ENCODE measurements at regions not wholly inside any gene's neighbourhood (a gene's known extent, or its start where the extent isn't known, plus 50 kb on each side); places are given as distances from the start of the nearest gene placed in this dataset.

GRCh38 chr3:40593351-40593750, 68.6 kb downstream of the ZNF621 start:
- in situ Hi-C loops (cut with MboI; ENCODE audit: low sequenced_read_pairs, unreplicated experiment) = loop anchor here (25.0 kb wide), 1 partner anchor 256 kb away; no protein-coding TSS in a partner anchor
- TF ChIP-seq CTCF (IDR thresholded peaks at IDR 0.05; ENCODE audit: borderline replicate concordance, control extremely low read depth, extremely low read depth, insufficient read depth, missing control alignments) = no peak
- no peak for DNase-seq (ENCODE audit: low spot score)

GRCh38 chr3:40597441-40597840, 72.7 kb downstream of the ZNF621 start:
- no peak for TF ChIP-seq CTCF (IDR thresholded peaks at IDR 0.05; ENCODE audit: borderline replicate concordance, control extremely low read depth, extremely low read depth, insufficient read depth, missing control alignments)
- in situ Hi-C loops (cut with MboI; ENCODE audit: low sequenced_read_pairs, unreplicated experiment) = loop anchor here (25.0 kb wide), 1 partner anchor 260 kb away; no protein-coding TSS in a partner anchor
- DNase-seq (ENCODE audit: low spot score) = no peak

GRCh38 chr3:40598338-40598737, 73.6 kb downstream of the ZNF621 start:
- DNase-seq (ENCODE audit: low spot score) = no peak
- TF ChIP-seq CTCF (IDR thresholded peaks at IDR 0.05; ENCODE audit: borderline replicate concordance, control extremely low read depth, extremely low read depth, insufficient read depth, missing control alignments) = no peak
- in situ Hi-C loops (cut with MboI; ENCODE audit: low sequenced_read_pairs, unreplicated experiment) = loop anchor here (25.0 kb wide), 1 partner anchor 261 kb away; no protein-coding TSS in a partner anchor

GRCh38 chr3:40598962-40599361, 74.2 kb downstream of the ZNF621 start:
- no peak for DNase-seq (ENCODE audit: low spot score)
- TF ChIP-seq CTCF (IDR thresholded peaks at IDR 0.05; ENCODE audit: borderline replicate concordance, control extremely low read depth, extremely low read depth, insufficient read depth, missing control alignments) = no peak
- in situ Hi-C loops (cut with MboI; ENCODE audit: low sequenced_read_pairs, unreplicated experiment) = loop anchor here (25.0 kb wide), 1 partner anchor 262 kb away; no protein-coding TSS in a partner anchor

- no peak for DNase-seq (ENCODE audit: low spot score)
- TF ChIP-seq CTCF (IDR thresholded peaks at IDR 0.05; ENCODE audit: borderline replicate concordance, control extremely low read depth, extremely low read depth, insufficient read depth, missing control alignments) = no peak
- in situ Hi-C loops (cut with MboI; ENCODE audit: low sequenced_read_pairs, unreplicated experiment) = no loop called here
Measured at GRCh38 chr3:40602778-40603385, 78.1 kb downstream of the ZNF621 start.

GRCh38 chr3:40605960-40606359, 81.2 kb downstream of the ZNF621 start:
- in situ Hi-C loops (cut with MboI; ENCODE audit: low sequenced_read_pairs, unreplicated experiment) = no loop called here
- no peak for DNase-seq (ENCODE audit: low spot score)
- TF ChIP-seq CTCF (IDR thresholded peaks at IDR 0.05; ENCODE audit: borderline replicate concordance, control extremely low read depth, extremely low read depth, insufficient read depth, missing control alignments) = no peak

All from GM13976 (cell line).